IMR-90 (cell line): ENCODE measurements at regions not wholly inside any gene's neighbourhood (a gene's known extent, or its start where the extent isn't known, plus 50 kb on each side); places are given as distances from the start of the nearest gene placed in this dataset.

Experiments
- CHD1 ChIP-seq: IDR thresholded peaks from 2 replicates; pipeline ENCODE4 v1.6.1; 2012; ENCODE audit warnings: low read depth, low read length, improper control_type of control experiment
- CTCF ChIP-seq: conservative IDR thresholded peaks from 2 replicates; pipeline ENCODE4 v1.5.1; 2012; ENCODE audit warnings: mild to moderate bottlenecking, low read depth, low read length, improper control_type of control experiment
- FOS ChIP-seq: fragments of 150-350 bp; IDR thresholded peaks from 2 replicates; pipeline ENCODE4 v1.6.1; 2016; ENCODE audit warnings: low read depth, low read length
- MXI1 ChIP-seq: IDR thresholded peaks from 2 replicates; pipeline ENCODE4 v1.6.1; 2012; ENCODE audit warnings: low read depth, mild to moderate bottlenecking, low read length, moderate library complexity, borderline replicate concordance
- POLR2A ChIP-seq: IDR thresholded peaks from 2 replicates; pipeline ENCODE4 v1.6.1; 2012; ENCODE audit warnings: mild to moderate bottlenecking, low read depth, low read length

GRCh38 chr3:125654526-125654925 lies 59.2 kb upstream of the OSBPL11 start:
- TF ChIP-seq POLR2A (no peak), CHD1 (no peak), CTCF (no peak), MXI1 (no peak), FOS (no peak)
